Neural crest cell (in vitro differentiated cells): ENCODE measurements at regions not wholly inside any gene's neighbourhood (a gene's known extent, or its start where the extent isn't known, plus 50 kb on each side); places are given as distances from the start of the nearest gene placed in this dataset.

Source experiments
- DNase-seq: peaks from one replicate; pipeline ENCODE4 v3.0.0; 2021; ENCODE audit warnings: low read depth, mixed read lengths, low spot score
- H3K27ac Mint-ChIP-seq: one replicate; pipeline ENCODE4 v1.8.0; 2021; ENCODE audit warnings: mild to moderate bottlenecking, mixed read lengths; ENCODE audit not compliant: unreplicated experiment
- H3K27me3 Mint-ChIP-seq: 2 replicates; pipeline ENCODE4 v1.8.0; 2021; ENCODE audit warnings: low read depth, mild to moderate bottlenecking, mixed read lengths
- H3K36me3 Mint-ChIP-seq: 2 replicates; pipeline ENCODE4 v1.8.0; 2021; ENCODE audit warnings: low read depth, mild to moderate bottlenecking, mixed read lengths
- H3K4me1 Mint-ChIP-seq: 2 replicates; pipeline ENCODE4 v1.8.0; 2021; ENCODE audit warnings: mixed read lengths
- H3K4me3 Mint-ChIP-seq: one replicate; pipeline ENCODE4 v1.8.0; 2021; ENCODE audit warnings: mild to moderate bottlenecking, mixed read lengths
- H3K9me3 Mint-ChIP-seq: 2 replicates; pipeline ENCODE4 v1.8.0; 2021; ENCODE audit warnings: mixed read lengths
- TF ChIP-seq, protein P1 (sequence below): fragments of 200-600 bp; sonication (generic); conservative IDR thresholded peaks from 2 replicates; pipeline ENCODE4 v1.5.0; 2021; ENCODE audit warnings: antibody characterized with exemption, mild to moderate bottlenecking

DNA sequence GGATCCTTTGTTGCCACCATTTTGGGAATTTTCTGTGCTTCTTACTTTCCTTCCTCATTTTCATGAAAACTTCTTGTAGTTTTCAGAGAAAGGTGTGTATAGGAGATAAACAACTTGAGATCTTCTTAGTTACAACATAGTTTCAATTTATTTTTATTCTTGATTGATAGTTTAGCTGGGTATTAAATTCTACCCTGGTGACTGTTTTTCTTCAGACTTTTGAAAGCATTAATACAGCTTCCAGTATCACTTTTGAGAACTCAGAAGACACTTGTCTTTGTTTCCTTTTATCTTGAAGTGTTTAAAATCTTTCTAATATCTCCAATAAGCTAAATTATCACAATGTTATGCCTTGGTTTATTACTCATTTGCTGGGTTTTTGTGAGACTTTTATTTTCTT, 167.5 kb upstream of the DPP10 start:
- Mint-ChIP-seq H3K27ac (no peak overlapping the region), H3K27me3 (no peaks in the 10 kb centered on the region), H3K9me3 (peaks cover 14% of the 10 kb centered on the region), H3K36me3 (peaks cover 8% of the 10 kb centered on the region), H3K4me3 (no peak overlapping the region), H3K4me1 (no peaks in the 10 kb centered on the region)
- DNase-seq = no peak
- TF ChIP-seq, protein P1, sequence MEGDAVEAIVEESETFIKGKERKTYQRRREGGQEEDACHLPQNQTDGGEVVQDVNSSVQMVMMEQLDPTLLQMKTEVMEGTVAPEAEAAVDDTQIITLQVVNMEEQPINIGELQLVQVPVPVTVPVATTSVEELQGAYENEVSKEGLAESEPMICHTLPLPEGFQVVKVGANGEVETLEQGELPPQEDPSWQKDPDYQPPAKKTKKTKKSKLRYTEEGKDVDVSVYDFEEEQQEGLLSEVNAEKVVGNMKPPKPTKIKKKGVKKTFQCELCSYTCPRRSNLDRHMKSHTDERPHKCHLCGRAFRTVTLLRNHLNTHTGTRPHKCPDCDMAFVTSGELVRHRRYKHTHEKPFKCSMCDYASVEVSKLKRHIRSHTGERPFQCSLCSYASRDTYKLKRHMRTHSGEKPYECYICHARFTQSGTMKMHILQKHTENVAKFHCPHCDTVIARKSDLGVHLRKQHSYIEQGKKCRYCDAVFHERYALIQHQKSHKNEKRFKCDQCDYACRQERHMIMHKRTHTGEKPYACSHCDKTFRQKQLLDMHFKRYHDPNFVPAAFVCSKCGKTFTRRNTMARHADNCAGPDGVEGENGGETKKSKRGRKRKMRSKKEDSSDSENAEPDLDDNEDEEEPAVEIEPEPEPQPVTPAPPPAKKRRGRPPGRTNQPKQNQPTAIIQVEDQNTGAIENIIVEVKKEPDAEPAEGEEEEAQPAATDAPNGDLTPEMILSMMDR = no peak

DNA sequence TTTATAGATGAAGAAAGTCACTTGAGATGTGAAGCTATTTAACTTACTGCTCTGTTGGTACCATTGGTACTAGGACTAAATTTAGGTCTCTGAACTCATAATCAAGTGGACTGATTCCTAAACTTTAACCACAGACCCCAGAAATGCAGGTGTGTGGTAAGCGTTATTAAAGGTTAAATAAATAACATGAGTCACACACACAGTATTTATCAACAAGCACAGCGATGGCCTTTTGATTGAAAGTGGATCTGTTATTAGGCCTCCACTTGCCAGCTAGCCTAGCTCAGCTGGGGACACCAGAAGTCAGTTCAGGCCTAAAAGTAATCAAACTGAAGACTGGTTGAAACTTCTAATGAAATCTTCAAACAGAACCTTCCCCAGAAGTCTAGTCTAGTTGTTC, 161.3 kb upstream of the DPP10 start:
- DNase-seq = no peak
- Mint-ChIP-seq H3K27me3 (no peaks in the 10 kb centered on the region), H3K9me3 (peaks cover 3% of the 10 kb centered on the region), H3K4me3 (no peak overlapping the region), H3K36me3 (peaks cover 2% of the 10 kb centered on the region), H3K27ac (no peak overlapping the region), H3K4me1 (no peaks in the 10 kb centered on the region)
- TF ChIP-seq, protein P1 = no peak

DNA sequence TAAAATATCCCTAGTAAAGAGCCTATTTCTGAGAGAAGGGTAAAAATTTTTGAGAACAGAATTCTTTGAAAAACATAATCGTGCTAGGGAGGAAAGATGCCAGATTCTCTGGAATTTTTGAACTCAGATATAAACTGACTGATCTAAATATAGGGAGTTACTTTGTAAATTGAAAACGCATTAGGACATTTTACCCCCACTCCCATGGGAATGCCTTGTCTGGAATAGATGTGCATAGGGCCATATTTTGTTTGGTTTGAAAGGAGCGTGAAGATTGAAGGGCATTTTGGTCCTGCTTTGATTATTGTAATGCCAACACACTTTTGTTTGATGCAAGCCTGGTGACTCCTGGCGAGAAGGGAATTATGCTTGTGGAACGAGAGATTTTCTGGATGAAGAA, 158.7 kb upstream of the DPP10 start:
- Mint-ChIP-seq H3K27ac (no peak overlapping the region), H3K9me3 (peaks cover 2% of the 10 kb centered on the region), H3K4me1 (no peaks in the 10 kb centered on the region), H3K27me3 (no peaks in the 10 kb centered on the region), H3K4me3 (no peak overlapping the region), H3K36me3 (no peaks in the 10 kb centered on the region)
- TF ChIP-seq, protein P1 = no peak
- no peak for DNase-seq

DNA sequence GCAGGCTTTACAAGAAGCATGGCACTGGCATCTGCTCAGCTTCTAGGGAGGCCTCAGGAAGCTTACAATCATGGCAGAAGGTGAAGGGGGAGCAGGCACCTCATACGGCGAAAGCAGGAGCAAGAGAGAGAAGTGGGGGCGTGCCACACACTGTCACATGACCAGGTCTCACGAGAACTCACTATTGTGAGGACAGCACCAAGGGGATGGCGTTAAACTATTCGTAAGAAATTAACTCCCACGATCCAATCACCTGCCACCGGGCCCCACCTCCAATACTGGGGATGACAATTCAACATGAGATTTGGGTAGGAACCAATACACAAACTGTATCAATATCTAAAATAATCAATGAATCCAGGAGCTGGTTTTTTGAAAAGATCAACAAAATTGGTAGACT, 156.0 kb upstream of the DPP10 start:
- TF ChIP-seq, protein P1 = no peak
- H3K36me3 Mint-ChIP-seq = no peaks in the 10 kb centered on the region
- no peak overlapping the region for H3K4me3 Mint-ChIP-seq
- DNase-seq = no peak
- H3K9me3 Mint-ChIP-seq = peaks cover 2% of the 10 kb centered on the region
- H3K27me3 Mint-ChIP-seq = no peaks in the 10 kb centered on the region
- H3K4me1 Mint-ChIP-seq = no peaks in the 10 kb centered on the region
- H3K27ac Mint-ChIP-seq = no peak overlapping the region

DNA sequence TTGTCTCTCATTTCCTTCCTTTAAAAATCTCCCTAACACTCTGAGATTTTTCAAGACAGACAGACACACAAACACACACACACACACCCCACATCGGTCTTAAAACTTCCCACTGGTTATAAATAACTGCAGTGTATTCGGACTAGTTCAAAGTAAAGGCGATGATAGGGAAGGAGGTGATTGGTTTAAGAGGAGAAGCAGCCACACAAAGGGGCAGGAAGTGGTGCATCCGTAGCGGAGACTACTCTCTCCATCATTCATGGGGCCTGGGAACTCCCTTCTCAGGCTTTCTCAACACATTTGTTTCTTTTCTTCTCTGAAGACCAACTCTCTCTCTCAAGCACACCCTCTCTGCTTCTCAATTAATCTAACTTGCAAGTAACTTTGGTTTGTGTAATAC, 149.1 kb upstream of the DPP10 start:
- Mint-ChIP-seq H3K9me3 (no peaks in the 10 kb centered on the region), H3K36me3 (no peaks in the 10 kb centered on the region), H3K27me3 (no peaks in the 10 kb centered on the region)

More for the DNA sequence above, 149.1 kb upstream of the DPP10 start:
- H3K4me1 Mint-ChIP-seq = peaks cover 17% of the 10 kb centered on the region
- TF ChIP-seq, protein P1 = no peak
- H3K27ac Mint-ChIP-seq = no peak overlapping the region
- H3K4me3 Mint-ChIP-seq = no peak overlapping the region
- DNase-seq = no peak
